HTR-8/SVneo (cell line): ENCODE measurements at regions not wholly inside any gene's neighbourhood (a gene's known extent, or its start where the extent isn't known, plus 50 kb on each side); places are given as distances from the start of the nearest gene placed in this dataset.
A peak's percentile ranks its signal among the peaks of the same experiment; 100 is the strongest.

ENCODE experiments used
- DNase-seq: peaks from one replicate; pipeline ENCODE4 v3.0.0; 2011; ENCODE audit warnings: low spot score, mixed read lengths; ENCODE audit not compliant: insufficient read length
- FAIRE-seq: peaks from 2 replicates; lab custom pipeline; 2011; peaks lifted over from hg19 to GRCh38; lab: Jason Lieb, UNC

- DNase-seq: no peak
- no peak for FAIRE-seq
These were observed 229.3 kb downstream of the MN1 start for GRCh38 chr22:27572278-27572666.

GRCh38 chr22:27573280-27574001 is 228.1 kb downstream of the MN1 start:
- FAIRE-seq (no peak), DNase-seq (no peak)

DNA sequence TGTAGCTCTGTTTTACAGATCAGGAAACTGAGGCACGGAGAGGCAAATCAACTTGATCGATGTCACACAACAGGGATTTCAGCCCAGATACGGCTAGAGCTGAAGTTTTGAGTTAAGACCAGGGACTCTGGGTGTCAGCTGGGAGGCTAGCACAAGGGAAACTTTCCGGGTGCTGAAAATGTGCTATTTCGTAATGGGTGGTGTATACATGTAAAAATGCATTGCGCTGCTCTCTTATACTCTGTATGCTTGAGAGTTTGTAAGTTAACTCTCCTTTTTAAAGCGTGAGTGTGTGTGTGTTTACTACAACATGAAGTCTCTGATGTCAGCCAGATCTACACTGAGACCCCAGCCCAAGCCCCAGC is 227.6 kb downstream of the MN1 start:
- DNase-seq (no peak), FAIRE-seq (no peak)

DNA sequence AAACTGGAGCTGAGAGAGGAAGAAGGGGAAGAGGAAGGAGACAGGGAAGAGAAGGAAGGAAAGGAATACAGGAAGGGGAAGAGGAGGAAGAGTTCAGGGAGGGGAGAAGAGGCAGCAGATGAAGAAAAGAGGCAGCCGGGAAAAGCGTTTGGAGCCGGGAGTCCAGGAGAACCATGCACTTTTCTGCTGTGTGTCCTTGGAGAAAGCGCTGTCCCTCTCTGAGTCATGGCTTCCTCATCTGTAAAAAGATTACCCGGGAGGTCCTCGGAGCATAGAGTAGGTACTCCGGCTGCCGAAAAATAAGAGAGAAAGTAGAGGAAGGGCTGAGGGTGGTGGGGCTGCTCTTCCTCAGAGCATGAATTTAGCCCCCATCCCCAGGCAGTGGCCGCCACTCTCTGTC is 226.9 kb downstream of the MN1 start:
- FAIRE-seq (no peak), DNase-seq (no peak)

DNA sequence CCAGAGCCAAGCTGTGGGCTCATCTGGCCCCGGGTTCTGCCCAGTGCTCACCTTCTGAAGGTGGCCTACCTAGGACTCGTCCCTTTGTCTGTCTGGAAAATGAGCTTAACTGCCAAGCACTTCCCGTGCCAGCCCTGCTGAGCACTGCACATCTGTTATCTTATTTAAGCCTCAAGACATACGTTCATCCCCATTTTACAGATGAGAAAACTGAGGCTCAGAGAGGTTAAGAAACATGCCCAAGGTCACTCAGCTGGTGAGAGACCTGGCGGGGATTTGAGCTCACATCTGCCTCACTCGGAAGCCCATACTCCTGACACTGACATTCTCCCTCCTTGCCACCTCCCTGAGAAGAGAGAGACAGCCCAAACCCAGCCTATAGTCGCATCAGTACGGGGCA is 226.2 kb downstream of the MN1 start:
- DNase-seq: no peak
- no peak for FAIRE-seq

DNA sequence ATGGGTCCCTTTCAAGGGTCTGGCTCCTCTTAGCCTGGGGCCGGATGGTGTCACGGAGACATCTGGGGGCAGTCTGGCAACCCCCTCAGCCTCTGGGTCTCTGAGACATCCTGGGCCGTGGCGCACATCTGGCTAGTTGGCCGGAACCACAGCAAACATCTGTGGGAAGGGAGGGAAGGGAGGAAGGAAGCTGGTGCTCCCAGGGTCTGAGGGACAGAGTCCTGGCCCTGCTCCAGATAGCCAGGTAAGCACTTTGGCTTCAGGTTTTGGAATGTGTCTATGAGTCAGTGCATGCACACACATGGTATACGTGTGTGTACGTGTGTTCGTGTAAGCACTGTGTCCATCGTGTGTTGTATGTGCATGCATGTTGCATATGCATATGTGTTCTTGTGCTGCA is 225.1 kb downstream of the MN1 start:
- FAIRE-seq: no peak
- DNase-seq: no peak

GRCh38 chr22:27576815-27577573 is 224.6 kb downstream of the MN1 start:
- DNase-seq: peak; percentile 35
- FAIRE-seq: no peak

DNA sequence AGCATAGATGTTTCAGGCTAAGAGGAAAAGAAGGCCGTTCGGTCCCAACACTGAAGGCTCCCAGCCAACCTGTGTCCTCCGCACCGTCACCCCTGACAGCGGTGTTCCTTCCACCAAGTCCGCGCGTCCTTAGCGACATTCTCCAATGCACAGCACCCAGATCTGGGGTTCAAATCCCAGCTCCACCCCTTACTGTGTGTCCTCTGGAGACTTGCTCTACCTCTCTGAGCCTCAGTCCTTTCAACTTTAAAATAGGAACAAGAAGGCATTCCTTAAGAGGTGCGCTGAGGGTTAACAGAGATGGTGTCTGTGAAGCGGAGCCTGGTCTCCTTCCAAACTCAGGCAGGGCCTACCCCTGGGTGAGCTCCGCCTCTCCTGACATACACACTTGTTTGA is 224.0 kb downstream of the MN1 start:
- DNase-seq (no peak), FAIRE-seq (no peak)

DNA sequence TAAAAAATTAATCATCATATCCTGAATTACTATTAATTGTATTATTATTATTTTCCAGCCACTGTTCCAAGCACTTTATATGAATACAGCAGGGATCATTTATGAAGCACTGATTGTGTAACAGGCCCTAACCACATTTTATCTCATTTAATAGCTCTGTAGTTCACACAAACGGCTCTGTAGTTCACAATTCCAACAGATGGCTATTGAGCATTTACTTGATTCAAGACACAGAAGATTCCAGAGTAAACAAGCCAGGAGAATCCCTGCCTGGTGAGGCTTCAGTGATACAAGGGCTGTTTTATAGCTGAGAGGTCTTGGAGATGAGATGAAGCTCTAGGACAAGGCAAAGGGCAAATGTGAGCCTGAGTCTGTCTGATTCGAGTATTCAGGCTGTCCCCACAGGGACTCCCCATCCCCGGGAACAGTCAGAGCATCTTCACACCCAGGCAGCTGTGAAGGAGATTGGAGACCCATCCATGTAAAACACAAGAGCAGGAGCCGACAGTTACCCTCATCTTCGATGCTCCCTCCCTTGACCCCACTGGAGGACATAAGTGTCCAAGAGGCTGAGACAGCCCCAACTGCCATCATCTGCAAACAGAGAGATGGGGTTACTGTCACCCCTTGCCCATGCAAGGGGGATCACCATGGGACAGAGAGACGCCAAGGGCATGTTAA is 222.5 kb downstream of the MN1 start:
- FAIRE-seq (no peak), DNase-seq (no peak)

- no peak for DNase-seq
- no peak for FAIRE-seq
These were observed 221.2 kb downstream of the MN1 start for GRCh38 chr22:27580311-27580897.

DNA sequence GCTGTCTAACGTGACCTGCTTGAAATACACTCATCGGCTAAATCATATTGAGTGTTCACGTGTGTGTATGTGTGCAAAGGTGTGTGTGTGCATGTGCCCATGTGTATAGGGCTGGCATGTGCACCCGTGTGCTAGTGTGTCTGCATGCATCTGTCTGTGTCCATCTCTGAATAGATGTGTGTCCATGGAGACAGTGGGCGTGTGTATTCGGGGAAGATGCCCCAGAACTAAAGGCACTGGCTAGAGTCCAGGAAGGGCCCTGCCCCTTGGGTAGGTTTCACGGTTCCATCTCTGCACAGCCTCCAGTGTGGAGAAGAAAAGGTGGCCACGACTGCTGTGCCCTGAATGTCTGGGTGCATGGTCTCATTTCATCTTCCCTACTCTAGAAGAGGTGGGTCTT is 220.3 kb downstream of the MN1 start:
- no peak for FAIRE-seq
- DNase-seq: no peak

DNA sequence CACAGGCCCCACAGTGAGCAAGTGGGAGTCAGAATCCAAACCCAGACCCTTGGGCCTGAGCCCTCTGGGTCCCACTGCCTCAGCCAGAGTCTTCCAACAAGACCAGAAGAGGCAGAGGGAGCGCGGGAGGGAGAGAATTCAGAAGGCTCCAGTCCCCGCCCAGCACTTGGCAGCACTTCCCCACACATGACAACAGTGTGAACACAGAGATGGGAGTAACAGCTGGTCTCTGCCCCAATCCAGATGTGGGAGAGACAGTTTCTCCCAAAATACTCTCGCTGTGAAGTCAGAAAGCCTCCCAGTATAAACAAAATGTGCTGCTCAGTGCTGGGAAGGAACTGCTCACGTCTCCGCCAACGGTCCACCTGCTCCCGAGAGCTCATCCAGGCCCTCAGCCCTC is 219.9 kb downstream of the MN1 start:
- FAIRE-seq: no peak
- DNase-seq: no peak

GRCh38 chr22:27583856-27584255 is 217.7 kb downstream of the MN1 start:
- FAIRE-seq (no peak), DNase-seq (no peak)

DNA sequence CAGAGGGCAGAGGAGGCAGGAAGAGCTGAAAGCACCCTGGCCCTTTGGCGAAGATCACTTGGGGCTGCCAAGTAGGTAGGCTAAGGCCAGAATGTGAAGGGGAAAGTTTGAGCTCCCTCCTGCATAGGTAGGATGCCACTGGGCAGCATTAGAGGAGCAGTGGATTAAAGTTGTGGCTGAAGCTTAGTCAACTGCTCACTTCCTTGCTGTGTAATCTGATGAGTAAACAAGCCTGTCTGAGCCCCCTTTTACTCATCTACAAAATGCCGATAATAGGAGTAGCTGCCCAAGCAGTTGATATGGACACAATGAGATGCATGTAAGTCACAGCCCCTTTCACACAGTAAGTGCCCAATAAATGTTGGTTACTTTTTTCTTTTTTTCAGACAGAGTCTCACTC is 216.4 kb downstream of the MN1 start:
- FAIRE-seq (no peak), DNase-seq (no peak)

- no peak for FAIRE-seq
- DNase-seq: no peak
These were observed 213.3 kb downstream of the MN1 start for GRCh38 chr22:27588268-27588667.

GRCh38 chr22:27588915-27589314 is 212.6 kb downstream of the MN1 start:
- DNase-seq (no peak), FAIRE-seq (peak; percentile 81)

DNA sequence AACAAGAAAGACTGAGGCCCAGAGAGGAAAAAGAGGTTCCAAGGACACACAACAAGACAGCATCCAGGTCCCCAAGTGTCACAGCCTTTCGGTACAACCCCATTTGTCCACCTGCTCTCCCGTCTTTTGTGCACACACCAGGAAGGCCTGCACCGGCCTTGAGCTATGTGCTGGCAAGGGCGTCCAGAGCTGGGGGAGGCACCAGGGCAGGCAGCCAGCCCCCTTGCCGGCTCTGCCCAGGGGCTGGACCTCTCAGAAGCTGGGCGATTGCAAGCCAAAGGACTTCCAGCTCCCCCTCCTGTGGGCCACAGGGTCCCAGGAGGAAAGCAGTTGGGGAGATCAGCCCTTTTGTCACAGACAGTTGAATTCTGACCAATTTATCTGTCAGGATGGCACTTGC is 210.5 kb downstream of the MN1 start:
- no peak for FAIRE-seq

GRCh38 chr22:27593378-27593777 is 208.2 kb downstream of the MN1 start:
- no peak for FAIRE-seq

More for the DNA sequence above, 210.5 kb downstream of the MN1 start:
- DNase-seq: no peak

DNA sequence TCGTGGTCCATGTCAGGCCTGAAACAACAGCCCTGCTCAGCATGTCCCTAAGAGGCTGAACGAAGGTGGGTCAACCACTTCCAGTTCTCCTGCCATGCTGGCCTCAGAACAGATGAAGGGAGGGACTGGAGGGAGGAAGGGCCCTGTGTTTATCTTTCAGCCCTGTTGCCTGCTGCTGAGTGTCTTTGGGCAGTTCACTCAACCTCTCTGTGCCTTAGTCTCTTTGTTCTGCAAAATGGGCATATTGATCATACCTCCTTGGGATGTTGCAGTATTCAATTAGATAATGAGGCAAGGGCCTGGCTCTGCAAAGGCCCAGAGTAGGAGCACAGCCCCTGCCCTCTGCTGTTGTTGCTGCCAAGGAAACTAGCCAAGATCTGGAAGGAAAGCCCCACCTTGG is 207.5 kb downstream of the MN1 start:
- DNase-seq: no peak

More at GRCh38 chr22:27593378-27593777, 208.2 kb downstream of the MN1 start:
- DNase-seq: no peak

DNA sequence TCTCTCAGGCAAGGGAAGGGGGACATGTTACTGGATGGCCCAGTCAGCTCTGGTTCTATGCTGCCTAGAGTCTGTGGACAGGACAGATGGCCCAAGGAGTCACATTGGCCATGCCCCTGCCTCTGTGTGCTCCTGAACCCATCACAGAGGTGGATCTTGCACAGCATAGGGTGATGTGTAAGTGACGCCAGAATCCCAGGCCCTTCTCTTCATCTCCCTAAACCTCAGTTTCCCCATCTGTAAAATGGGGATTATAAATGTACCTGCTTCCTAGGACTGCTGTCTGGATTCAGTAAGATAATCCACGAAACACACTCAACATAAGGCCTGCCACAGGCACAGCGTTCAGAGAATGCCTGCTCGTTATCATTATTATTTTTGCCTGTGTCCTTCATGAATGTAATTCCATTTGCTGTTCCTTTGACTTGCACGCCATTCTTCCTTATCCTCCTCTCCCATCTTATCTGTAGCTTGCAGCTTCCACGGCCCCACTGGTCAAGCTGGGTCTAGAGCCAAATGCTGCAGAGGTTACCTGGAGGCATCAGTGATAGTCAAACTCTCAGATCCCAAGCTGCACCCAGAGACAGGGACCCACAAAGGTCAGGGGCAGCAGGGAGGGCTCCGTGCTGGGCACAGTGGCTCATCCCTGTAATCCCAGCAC is 207.0 kb downstream of the MN1 start:
- DNase-seq (no peak), FAIRE-seq (no peak)

More for the DNA sequence above, 207.5 kb downstream of the MN1 start:
- no peak for FAIRE-seq
